HG03521 (cell line): ENCODE measurements at regions not wholly inside any gene's neighbourhood (a gene's known extent, or its start where the extent isn't known, plus 50 kb on each side); places are given as distances from the start of the nearest gene placed in this dataset.
"Not testable (repeated sequence)": the region's sequence is repeated elsewhere in the genome, so short reads cannot be mapped to it uniquely, and the experiment has no call there.

Experiments
- ATAC-seq: cut with Tn5 transposase; IDR thresholded peaks from one replicate; pipeline ENCODE4 v1.9.1; 2021; ENCODE audit warnings: mild to moderate bottlenecking, moderate library complexity; ENCODE audit not compliant: unreplicated experiment

DNA sequence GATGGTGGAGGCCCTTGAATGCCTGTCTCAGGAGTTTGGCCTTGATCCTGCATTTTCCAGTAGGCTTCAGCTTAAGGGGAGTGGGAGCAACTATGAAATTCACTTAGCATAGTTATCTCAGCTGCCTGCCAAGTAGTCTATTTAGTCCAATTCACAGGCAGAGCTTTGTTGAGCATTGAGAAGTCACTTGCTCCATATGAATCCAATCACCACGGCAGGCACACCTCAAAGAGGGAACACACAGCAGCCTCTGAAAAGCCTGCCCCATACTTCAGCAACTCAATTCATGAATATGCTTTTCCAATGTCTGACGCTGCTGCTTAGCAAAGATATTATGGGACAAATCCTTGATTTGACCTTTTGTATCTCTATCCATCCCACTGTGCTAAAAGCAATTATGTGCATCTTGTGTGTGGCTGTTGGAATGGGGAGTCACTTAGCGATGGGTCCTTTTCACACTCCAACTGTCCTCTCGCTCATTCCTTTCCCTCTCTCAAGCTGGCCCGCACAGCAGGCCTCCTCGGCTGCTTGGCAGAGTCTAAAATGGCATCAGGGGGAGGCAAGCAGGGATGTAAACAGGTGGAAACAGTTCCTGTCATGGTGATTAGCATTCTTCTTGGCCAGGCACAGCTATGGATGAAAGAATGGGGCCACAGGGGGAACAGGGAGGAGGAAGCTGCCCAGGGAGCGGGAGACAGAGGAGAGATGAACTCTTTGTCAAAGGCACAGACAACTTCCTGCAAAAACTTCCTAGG is 56.0 kb upstream of the LRPPRC start:
- ATAC-seq: no peak

DNA sequence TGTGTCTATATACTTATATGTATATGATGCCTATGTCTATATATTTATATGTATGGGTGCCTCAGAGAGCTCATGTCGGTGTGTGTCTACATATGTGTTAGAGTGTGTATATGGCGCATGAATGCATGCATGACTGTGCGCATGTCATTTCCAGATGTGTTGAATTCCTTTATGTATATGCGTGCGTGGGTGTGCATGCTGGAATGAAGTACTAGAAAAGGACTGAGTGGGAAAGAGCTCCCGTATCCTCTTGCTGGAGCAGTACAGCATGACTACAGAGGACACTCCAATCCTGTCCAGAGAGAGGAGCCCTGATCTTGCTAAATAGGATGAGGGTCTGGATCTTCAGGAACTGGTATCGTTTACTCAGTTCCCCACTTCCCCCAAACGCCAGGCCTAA is 56.8 kb upstream of the LRPPRC start:
- no peak for ATAC-seq

DNA sequence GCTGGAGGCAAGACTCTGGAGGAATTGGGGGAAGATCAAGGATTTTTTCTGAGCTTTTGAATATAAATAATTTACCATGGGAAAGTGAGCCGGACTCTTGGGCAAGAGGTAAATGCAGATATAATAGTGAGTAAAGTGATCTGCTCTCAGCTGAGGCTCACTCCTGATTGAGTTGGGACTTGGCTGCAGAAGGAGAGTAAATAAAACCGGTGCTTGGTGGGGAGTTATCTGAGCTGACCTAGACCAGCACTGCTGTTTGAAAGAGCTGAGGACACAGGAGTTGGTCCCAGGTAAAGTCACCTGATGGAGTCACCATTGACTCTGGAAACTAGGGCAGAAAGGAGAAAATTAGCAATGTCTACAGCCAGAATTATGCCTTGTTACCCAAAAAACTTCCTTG is 57.3 kb upstream of the LRPPRC start:
- no peak for ATAC-seq

DNA sequence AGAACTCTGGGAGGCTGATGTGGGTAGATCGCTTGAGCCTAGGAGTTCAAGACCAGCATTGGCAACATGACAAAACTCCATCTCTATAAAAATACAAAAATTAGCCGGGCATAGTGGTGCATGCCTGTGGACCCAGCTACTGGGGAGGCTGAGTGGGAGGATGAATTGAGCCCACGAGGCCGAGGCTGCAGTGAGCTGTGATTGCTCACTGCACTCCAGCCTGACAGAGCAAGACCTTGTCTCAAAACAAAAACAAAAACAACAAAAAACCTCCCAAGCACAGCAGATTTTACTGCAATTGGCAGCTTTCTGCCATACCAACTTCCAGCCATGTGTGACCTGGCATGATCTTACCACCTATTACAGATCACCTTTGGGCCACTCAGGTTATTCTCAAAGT is 57.7 kb upstream of the LRPPRC start:
- ATAC-seq: no peak

DNA sequence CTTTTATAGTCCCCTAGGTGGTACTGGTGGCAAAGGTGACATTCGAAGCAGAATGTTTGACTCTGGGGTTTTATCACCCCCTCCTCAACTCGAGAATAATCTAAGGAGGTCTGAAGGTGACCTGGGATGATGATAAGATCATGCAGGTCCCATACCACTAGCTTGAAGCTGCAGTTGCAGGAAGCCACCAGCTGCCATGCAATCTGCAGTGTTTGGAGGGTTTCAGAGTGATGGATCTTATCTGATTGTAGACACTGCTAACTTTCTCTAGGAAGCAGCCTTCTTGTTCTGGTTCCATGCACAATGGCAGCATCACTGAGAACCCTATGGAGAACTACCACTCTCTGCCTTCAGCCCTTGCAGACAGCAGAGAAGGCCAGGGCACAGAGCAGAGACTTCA is 59.4 kb upstream of the LRPPRC start:
- ATAC-seq: no peak

DNA sequence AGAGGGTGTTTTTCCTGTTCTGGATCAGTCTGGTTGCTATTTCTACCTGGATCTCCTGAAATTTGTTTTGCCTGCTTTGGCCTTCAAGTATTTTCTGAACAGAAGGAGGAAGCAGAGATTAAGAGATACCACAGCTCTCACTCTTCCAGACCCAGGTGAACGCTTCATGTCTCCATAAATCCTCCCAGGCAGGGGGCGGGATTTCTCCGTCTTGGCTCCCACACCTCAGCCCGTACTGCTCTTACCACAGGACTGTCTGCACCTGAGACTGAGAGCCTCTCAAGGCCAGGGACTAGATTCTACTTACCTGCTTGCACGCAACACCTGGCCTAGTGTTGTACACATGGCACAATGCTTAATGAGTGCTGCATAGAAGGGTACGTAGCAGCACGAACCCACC is 59.9 kb upstream of the LRPPRC start:
- no peak for ATAC-seq

DNA sequence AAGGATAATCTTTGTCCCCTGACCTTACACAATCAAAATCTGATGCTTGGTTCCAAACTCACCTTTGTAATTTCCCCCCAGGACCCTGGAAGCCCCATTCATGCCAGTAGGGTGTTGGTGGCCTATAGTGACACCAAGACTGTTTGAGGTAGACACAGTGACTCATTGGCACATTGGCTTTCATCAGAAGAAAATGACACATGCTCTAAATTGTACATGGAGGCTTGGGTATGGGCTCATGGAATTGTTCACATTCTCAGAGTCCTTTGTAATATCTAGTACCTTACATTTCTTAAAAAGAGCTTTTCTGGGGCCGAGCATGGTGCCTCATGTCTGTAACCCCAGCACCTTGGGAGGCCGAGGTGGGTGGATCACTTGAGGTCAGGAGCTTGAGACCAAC is 61.2 kb upstream of the LRPPRC start:
- ATAC-seq: no peak

DNA sequence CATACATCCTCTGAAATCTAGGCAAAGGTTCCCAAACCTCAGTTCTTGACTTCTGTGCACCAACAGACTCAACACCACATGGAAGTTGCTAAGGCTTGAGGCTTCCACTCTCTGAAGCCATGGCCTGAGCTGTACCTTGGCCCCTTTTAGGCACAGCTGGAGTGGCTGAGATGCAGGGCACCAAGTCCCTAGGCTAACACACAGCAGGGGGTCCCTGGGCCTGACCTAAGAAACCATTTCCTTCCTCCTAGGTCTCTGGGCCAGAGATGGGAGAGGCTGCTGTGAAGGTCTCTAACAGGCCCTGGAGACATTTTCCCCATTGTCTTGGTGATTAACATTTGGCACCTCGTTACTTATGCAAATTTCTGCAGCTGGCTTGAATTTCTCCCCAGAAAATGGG is 64.5 kb upstream of the LRPPRC start:
- ATAC-seq: not testable (repeated sequence)

DNA sequence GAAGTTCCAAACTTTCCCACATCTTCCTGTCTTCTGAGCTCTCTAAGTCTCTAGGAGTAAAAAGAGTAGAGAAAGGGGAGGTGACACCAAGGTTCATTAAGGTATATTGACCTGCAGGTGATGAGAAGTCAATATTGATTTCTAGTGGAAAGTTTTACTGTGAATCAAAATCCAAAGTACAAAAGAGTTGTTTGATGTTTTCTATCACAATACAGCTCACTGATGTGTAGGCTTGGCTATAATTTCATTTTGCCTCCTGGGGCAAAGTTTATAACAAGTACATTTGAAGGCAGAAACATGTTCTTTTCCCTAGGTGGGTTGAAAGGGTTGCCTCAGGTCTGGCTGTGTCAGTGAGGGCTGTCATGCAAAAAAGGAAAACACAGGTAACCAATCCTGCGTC is 65.2 kb upstream of the LRPPRC start:
- ATAC-seq: no peak

DNA sequence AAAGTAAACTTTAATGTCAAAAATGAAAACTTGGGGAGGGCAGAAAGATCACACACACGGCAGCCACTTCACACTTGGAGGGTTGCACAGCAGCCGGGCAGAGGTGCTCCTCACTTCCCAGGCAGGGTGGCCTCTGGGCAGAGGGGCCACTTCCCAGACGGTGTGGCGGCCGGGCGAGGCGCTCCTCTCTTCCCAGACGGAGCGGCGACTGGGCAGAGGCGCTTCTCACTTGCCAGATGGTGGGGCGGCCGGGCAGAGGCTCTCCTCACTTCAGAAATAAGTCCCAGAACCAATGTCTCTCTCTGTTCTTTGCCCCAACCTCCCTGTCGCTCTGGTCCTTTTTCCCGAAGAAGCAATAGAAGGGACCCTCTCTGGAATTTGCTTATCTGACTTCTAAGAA is 65.7 kb upstream of the LRPPRC start:
- no peak for ATAC-seq

DNA sequence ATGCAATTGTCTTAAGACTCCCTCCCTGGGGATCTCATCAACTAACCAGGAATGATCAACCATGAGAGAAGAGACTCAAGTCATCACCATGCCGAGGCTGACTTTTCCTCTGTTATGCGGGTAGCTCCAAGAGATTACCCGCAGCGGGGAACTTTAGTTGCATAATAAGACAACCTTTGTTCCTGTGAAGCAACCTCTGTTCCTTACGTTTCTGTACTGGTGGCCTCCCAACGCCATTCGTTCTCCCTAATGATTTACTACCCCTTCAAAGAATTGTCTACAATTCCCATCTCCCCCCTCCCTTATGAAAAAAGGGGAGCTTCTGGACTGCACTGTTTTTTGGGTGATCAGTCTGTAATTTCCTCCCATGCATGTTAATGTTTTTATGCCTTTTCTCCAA is 66.1 kb upstream of the LRPPRC start:
- no peak for ATAC-seq

DNA sequence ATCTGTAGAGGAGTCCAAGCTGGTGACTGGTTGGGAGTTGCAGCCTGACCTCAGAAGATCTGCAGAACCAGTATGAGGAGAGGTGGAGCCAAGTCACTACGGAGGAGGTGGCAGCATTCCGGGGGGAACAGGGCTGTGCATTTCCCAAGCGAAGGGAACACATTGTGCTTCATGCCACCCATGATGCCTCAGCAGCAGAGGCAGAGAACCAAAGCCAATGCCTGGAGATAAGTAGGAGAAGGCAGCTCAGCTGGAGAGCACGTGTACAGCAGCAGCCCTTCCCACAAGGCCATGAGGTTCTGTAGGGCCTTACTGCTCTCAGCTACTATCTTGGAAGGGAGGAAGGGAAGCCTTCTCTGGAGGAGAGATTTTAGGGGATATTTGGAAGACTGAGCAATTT is 67.2 kb upstream of the LRPPRC start:
- ATAC-seq: no peak

DNA sequence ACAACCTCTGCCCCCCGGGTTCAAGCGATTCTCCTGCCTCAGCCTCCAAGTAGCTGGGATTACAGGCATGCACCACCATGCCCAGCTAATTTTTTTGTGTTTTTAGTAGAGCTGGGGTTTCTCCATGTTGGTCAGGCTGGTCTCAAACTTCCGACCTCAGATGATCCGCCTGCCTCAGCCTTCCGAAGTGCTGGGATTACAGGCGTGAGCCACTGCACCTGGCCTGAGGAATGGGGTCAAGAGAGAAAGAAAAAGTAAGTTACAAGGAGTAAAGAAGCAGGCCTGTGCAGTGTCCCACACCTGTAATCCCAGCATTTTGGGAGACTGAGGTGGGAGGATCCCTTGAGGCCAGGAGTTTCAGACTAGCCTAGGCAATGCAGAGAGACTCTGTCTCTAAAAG is 68.5 kb upstream of the LRPPRC start:
- ATAC-seq: not testable (repeated sequence)

DNA sequence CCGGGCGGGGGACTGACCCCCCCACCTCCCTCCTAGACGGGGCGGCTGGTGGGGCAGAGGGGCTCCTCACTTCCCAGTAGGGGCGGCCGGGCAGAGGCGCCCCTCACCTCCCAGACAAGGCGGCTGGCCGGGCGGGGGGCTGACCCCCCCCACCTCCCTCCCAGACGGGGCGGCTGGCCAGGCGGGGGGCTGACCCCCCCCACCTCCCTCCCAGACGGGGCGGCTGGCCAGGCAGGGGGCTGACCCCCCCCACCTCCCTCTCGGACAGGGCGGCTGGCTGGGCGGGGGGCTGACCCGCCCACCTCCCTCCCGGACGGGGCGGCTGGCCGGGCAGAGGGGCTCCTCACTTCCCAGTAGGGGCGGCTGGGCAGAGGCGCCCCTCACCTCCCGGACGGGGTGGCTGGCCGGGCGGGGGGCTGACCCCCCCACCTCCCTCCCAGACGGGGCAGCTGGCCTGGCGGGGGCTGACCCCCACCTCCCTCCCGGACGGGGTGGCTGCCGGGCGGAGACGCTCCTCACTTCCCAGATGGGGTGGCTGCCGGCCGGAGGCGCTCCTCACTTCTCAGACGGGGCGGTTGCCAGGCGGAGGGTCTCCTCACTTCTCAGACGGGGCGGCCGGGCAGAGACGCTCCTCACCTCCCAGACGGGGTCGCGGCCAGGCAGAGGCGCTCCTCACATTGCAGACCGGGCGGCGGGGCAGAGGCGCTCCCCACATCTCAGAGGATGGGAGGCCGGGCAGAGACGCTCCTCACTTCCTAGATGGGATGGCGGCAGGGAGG is 71.4 kb upstream of the LRPPRC start:
- not testable (repeated sequence) for ATAC-seq

DNA sequence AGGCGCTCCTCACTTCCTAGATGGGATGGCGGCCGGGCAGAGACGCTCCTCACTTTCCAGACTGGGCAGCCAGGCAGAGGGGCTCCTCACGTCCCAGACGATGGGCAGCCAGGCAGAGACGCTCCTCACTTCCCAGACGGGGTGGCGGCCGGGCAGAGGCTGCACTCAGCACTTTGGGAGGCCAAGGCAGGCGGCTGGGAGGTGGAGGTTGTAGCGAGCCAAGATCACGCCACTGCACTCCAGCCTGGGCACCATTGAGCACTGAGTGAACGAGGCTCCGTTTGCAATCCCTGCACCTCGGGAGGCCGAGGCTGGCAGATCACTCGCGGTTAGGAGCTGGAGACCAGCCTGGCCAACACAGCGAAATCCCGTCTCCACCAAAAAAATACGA is 72.0 kb upstream of the LRPPRC start:
- ATAC-seq: not testable (repeated sequence)

DNA sequence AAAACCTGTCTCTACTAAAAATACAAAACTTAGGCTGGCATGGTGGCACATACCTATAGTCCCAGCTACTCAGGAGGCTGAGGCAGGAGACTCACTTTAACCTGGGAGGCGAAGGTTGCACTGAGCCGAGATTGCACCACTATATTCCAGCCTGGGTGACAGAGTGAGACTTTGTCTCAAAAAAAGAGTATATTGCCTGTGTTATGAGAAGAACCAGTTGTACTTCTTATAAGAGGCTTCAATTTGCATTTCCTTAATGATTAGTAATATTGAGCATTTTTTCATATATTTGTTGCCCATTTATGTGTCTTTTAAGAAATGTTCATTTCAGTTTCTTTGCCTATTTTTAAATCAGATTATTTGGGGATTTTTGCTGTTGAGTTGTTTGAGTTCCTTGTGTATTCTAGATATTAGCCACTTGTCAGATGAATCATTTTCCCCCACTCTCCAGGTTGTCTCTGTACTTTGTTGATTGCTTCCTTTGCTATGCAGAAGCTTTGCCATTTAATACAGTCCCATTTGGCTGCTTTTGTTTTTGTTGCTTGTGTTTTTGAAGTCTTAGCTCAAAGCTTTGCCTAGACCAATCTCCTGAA is 75.8 kb upstream of the LRPPRC start:
- no peak for ATAC-seq

DNA sequence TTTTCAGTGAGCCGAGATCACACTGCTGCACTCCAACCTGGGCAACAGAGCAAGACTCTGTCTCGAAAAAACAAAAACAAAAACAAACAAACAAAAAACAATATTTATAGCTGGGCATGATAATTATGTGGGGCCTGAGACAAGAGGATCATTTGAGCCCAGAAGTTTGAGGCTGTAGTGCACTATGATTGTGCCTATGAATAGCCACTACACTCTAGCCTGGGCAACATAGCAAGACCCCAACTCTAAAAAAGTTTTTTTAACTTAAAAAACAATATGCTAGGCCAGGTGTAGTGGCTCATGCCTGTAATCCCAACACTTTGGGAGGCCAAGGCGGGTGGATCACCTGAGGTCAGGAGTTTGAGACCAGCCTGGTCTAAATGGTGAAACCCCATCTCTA is 77.9 kb upstream of the LRPPRC start:
- ATAC-seq: not testable (repeated sequence)

DNA sequence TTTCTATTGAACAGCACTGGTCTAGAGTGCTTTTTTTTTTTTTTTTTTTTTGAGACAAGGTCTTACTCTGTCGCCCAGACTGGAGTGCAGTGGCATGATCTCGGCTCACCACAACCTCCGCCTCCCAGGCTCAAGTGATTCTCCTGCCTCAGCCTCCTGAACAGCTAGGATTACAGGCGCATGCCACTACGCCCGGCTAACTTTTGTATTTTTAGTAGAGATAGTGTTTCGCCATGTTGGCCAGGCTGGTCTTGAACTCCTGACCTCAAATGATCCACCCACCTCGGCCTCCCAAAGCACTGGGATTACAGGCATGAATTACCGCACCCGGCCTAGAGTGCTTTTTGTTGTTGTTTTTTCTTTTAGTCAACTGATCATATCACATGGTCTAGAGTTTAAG is 79.0 kb upstream of the LRPPRC start:
- not testable (repeated sequence) for ATAC-seq

DNA sequence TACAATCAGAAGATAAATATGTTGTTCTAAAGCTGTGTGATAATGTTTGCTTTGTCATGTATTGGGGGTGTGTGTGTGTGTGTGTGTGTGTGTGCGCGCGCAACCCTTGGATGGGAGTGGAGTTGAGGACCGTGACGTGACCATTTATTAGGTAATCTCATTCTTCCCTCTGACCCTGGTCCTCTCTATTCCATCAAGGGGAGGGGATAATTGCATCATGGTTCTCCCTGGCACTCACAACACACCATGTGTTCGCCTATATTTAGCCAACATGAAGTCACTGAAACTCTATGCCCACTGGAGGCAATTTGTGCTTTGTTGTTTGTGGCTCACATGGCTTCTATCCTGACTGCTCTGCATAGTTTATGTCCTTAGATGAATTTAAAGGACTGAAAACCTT is 79.8 kb upstream of the LRPPRC start:
- ATAC-seq: no peak

DNA sequence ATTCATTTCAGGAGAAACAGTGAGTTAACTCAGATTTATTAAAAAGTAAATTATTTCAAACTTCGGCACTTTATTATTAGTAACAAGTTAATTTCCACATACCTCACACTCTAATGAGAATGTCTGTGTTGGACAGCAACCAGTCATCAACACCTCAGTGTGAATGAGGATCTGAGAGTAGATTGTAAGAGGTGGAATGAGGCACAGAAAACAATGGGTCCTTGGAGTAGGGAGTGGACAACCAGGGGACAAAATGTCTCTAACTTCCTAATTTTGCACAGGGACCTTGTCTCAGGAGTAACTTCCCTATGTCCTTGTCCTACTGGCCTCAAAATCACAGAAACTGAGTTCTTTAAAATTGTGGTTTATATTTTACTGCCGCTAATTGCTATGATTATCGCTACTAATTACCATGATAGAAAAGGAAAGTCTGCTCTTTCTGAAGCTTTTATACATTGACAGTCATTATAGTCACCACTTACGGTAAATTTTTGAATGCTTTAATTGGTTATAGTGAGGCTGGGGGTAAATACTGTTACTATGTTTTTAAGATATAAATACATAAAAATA is 82.2 kb upstream of the LRPPRC start:
- ATAC-seq: no peak

DNA sequence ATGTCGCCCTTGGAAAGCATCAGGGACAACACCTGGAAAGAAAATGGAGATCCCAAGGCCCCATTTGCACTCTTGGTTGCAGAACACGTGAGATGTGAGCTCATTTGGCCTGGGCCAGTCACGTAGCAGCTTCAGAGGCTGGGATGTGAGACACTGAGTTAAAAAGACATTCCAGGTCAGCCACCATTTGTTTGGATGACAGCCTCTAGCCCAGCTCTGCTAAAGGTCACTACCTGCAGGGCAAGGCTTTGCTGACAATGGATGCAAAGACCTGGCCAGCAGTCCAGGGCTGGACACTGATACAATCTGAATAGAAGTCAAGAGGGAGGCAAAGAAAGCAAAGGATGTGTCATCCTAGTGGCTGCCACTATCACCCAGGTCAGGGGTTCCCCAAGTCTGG is 83.9 kb upstream of the LRPPRC start:
- no peak for ATAC-seq

DNA sequence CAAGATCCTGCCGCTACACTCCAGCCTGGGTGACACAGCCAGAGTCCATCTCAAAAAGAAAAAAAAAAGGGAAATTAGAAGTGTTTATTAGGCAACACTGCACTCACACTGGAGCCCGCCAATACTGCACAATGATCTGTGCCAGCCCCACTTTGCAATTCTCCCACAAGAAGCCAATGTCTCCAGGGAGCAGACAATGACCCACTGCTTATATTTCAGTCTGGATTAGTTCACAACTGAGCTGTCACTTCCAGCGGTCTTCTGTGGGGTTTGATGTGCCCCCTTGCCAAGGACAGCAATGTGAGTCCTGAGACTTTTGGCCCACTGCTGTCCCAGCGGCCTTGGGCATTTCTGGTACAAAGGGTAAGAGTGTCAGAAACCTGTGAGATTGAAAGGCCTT is 85.6 kb upstream of the PPM1B start:
- ATAC-seq: no peak
